NB4 (cell line): ENCODE measurements at regions not wholly inside any gene's neighbourhood (a gene's known extent, or its start where the extent isn't known, plus 50 kb on each side); places are given as distances from the start of the nearest gene placed in this dataset.

Experiments used
- DNase-seq: peaks from one replicate; pipeline ENCODE4 v3.0.0; 2010; ENCODE audit warnings: low read depth
- H3K4me3 ChIP-seq: one replicate; pipeline ENCODE4 v1.5.1; 2011; ENCODE audit warnings: mild to moderate bottlenecking, low read depth, low read length, moderate library complexity
- CTCF ChIP-seq: IDR thresholded peaks from one replicate; pipeline ENCODE4 v1.5.1; 2012; ENCODE audit warnings: low read depth, low read length
- MYC ChIP-seq: IDR thresholded peaks from 2 replicates; pipeline ENCODE4 v1.6.1; 2011; ENCODE audit warnings: low read depth, low read length
- POLR2A ChIP-seq: IDR thresholded peaks from 2 replicates; pipeline ENCODE4 v1.6.1; 2011; ENCODE audit warnings: mild to moderate bottlenecking; ENCODE audit not compliant: insufficient read length; ENCODE audit errors: extremely low read depth
- TF ChIP-seq, protein P1 (sequence below): IDR thresholded peaks from 2 replicates; pipeline ENCODE4 v1.6.1; 2011; ENCODE audit warnings: low read depth, low read length

GRCh38 chr4:128521648-128522111 is 234.1 kb upstream of the PGRMC2 start:
- TF ChIP-seq POLR2A (no peak), MYC (no peak), CTCF (no peak)
- TF ChIP-seq, protein P1, sequence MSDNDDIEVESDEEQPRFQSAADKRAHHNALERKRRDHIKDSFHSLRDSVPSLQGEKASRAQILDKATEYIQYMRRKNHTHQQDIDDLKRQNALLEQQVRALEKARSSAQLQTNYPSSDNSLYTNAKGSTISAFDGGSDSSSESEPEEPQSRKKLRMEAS: no peak
- no peak for DNase-seq
- no peak overlapping the region for H3K4me3 ChIP-seq

DNA sequence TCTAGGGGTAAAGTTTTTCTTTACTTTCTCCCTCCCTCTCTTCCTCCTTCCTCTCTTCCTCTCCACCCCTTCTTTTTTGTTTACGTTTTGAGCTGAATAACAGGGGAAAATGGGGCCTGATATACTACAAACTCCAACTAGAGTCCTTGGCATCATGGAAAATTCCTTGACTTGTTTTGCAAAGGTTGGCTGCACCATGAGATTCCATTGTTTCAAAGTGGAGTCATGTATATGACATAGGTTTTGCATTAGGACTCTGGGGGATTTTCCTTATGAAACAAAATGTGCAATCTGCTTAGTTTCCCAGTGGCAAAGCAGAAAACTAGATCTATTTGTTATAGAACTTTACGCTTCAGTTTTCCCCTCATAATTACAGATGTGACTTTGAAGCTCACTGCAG is 233.5 kb upstream of the PGRMC2 start:
- no peak for TF ChIP-seq CTCF
- TF ChIP-seq, protein P1: no peak
- no peak for TF ChIP-seq MYC
- TF ChIP-seq POLR2A: no peak
- DNase-seq: no peak

GRCh38 chr4:128519163-128519830 is 231.7 kb upstream of the PGRMC2 start:
- no peak overlapping the region for H3K4me3 ChIP-seq
- TF ChIP-seq MYC: no peak
- TF ChIP-seq, protein P1: no peak
- no peak for TF ChIP-seq POLR2A
- DNase-seq: no peak

More for the DNA sequence above, 233.5 kb upstream of the PGRMC2 start:
- H3K4me3 ChIP-seq: no peak overlapping the region

GRCh38 chr4:128517739-128518510 is 230.3 kb upstream of the PGRMC2 start:
- peak; percentile 96 for DNase-seq
- TF ChIP-seq POLR2A (no peak), CTCF (no peak), MYC (no peak)
- TF ChIP-seq, protein P1: peak; percentile 6; the same call in 1 of the 2 replicates
- no peak overlapping the region for H3K4me3 ChIP-seq

DNA sequence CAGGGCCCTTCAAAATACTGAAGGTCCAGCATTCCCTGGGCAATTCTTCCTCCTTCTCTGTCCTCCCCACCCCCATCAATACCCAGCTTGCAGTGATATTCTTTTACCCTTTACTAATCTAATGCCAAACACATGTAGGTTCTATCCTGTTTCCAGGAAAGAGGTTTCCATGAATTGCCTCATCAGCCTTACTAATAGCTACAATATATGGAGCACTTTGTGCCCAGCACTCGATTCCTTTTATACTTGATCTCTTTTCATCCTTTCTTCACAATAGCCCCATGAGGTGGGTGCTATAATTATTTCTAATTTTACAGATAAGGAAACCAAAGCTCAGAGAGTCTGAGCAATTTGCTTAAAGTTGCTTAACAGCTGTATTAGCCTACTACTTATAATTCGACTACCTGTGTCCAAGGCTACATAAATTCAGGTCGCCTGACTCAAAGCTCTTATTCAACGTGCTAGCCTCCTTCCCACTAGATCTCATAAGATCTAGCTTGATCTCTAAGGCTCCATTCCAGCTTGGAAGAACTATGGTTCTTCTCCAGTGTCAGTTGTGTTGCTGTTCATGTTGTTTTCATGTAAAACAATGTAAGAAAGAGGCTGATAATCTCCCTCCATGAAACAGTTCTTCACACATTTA is 229.6 kb upstream of the PGRMC2 start:
- no peak for DNase-seq
- no peak for TF ChIP-seq POLR2A
- TF ChIP-seq, protein P1: no peak
- no peak for TF ChIP-seq MYC
- TF ChIP-seq CTCF: no peak

GRCh38 chr4:128516301-128516969 is 228.8 kb upstream of the PGRMC2 start:
- H3K4me3 ChIP-seq: no peak overlapping the region
- no peak for TF ChIP-seq MYC
- no peak for TF ChIP-seq CTCF
- TF ChIP-seq, protein P1: no peak
- TF ChIP-seq POLR2A: no peak
- DNase-seq: no peak

More for the DNA sequence above, 229.6 kb upstream of the PGRMC2 start:
- no peak overlapping the region for H3K4me3 ChIP-seq
